HG03457 (cell line): ENCODE measurements at regions not wholly inside any gene's neighbourhood (a gene's known extent, or its start where the extent isn't known, plus 50 kb on each side); places are given as distances from the start of the nearest gene placed in this dataset.
"Not testable (repeated sequence)": the region's sequence is repeated elsewhere in the genome, so short reads cannot be mapped to it uniquely, and the experiment has no call there.

Source experiments
- ATAC-seq: cut with Tn5 transposase; IDR thresholded peaks from one replicate; pipeline ENCODE4 v1.9.1; 2021; ENCODE audit warnings: moderate number of reproducible peaks; ENCODE audit not compliant: unreplicated experiment

DNA sequence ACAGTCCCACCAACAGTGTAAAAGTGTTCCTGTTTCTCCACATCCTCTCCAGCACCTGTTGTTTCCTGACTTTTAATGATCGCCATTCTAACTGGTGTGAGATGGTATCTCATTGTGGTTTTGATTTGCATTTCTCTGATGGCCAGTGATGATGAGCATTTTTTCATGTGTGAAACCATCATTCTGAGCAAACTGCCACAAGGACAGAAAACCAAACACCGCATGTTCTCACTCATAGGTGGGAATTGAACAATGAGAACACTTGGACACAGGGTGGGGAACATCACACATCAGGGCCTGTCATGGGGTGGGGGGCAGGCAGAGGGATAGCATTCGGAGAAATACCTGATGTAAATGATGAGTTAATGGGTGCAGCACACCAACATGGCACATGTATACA lies 240.8 kb downstream of the FAT3 start:
- not testable (repeated sequence) for ATAC-seq

DNA sequence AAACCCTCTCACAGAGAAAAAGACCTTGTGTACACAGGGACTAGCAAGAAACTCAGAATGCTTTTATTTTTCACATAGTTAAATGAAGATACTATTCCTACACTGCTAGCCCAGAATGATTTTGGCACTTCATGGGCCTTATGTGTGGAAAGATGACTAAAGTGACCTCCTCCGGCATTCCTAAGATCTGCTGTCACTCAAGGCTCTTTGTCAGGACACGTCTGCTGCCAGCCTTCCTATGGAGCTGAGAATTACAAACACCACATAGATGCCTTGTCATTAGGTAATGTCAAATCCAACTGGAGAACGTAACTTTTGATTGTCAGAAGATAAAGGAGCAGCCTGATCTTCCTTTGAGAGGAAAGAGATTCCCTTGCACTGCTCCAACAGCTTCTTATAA lies 249.1 kb downstream of the FAT3 start:
- no peak for ATAC-seq

DNA sequence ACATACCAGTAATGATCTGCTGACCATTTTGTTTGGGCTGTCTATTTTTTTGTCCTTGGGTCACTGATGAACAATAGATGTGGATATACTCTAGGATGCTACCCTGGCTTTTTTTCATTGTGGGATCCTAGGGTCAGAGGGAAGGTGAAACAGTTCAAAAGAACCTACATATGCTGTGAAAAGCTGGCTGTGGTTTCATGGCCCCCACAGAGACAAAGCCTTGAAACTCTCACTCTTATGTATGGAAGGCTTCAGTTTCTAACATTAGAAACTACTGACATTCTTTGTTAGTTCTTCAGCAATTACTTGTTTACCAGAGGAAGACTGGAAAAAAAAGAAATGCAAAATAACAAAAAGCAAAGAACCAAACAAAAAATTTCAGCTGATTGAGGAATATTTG lies 250.7 kb downstream of the FAT3 start:
- ATAC-seq = no peak

DNA sequence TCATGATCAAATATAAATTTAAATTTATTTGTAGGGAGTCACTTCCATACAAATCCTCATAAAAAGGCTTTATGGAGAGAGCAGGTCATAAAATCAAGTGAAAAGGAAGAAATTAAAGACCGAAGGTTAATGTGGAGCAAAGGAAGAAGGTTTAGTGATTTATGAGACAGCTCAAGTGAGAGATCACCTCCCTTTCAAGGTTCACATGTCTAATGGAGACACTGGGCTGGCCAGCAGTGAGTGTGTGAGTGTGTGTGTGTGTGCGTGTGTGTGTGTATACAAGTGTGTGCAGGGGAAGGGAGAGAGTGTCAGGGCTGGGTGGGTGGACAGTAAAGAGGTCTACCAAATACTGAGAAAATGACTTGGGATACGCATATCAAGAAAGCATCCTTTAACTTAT lies 251.2 kb downstream of the FAT3 start:
- no peak for ATAC-seq

DNA sequence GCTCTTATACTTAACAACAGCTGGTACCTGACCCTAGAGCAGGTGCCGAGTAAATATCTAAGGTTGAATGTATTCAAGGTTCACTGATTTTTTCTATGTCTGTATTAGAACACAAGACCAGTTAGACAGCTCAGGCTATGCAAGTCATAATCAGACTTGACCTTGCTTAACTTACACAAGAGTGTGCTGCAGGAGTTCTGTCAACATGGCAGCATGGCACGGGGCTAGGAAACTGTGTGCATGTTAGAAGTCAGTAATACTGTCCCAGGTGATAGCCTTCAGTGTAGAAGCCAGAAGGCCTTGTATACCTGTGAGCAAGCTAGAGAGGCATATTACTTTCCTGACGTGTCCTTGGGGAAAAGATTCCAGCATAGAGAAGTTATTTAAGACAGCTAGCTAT lies 253.1 kb downstream of the FAT3 start:
- no peak for ATAC-seq

DNA sequence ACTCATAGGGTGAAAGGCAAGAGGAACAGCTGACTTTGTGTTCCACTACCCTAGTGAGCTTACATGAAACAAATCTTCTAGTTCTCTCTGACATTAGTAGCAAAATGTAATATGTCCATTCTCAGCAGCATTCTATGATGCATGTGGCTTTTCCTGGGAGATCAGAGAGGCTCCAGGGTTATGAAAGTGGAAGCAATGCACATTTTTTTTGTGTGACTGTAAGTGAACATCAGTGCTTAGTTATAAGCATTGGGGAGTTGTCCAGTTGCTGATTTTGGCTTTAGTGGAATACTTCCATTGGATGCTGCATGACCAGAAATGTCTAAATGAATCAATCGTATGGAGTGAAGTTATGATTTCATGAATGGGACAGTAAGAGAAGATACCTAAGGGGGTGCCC lies 255.9 kb downstream of the FAT3 start:
- ATAC-seq = no peak

DNA sequence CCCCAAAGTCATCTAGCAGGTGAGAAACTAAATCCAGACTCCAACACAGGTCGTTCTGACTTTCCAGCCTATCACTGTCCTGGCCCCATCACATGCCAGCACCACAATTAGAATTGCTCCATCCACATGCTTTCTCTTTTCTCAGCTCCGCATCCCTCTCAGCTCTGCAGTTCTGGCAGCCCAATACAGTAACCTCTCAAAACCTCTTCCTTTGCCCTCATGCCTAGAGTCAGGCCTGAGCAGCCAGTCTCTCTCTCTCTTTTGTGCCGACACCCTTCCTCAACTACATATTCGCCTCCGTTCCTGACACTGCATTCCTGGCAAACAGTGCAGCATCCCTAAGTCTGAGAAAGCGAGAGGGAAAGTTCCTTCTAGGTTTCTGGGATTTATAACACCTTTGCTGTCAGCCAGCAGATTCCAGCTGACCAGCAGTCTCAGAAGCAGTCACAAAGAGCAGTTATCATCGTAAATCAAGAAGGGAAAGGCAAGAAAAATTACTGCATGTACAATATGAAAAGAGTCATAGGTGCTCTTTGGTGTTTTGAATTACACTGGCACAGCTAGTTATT lies 258.0 kb downstream of the FAT3 start:
- no peak for ATAC-seq

DNA sequence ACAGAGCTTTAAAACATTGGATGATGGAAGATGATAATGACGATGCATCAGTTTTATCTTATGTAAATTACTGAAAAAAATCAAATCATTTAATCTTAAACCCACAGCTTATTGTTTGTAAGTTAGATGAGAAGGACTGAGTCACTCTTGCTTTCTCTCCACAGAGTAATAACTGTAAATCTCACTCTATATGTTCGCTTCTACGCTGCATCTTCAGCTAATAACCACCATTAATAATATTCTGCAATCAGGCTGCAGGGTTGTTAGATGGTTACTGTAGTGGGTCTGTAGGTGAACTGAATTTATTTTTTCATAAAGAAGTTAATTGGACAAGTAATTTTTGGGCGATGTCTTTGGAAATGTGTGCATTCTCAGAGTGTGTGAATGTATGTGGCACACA lies 260.0 kb downstream of the FAT3 start:
- no peak for ATAC-seq

DNA sequence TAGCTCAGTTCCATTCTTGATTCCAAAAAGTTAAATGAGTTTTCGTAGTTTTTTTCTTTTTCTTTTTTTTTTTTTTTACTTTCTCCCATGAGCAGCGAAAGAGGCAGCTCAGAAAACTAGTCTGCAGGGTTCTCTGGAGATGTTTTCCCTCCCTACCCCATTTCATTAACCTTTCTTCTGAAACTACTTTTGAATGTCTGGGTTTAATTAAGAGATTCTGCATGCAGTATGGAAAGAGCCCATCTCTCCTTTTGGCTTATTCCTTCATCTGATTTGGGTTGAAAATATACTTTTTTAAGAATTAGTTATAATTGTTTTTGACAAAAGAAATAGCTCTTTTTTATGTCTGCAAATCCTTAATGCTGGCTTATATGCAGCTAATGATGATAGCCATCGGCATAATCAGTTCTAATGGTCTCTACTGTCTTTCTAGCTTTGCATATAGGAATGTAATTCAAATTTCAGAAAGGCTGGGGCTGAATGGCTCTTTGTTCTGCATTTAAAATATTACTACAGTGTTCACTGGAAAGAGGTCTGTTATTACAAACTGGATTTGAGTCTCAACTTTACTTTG lies 265.3 kb downstream of the FAT3 start:
- no peak for ATAC-seq

DNA sequence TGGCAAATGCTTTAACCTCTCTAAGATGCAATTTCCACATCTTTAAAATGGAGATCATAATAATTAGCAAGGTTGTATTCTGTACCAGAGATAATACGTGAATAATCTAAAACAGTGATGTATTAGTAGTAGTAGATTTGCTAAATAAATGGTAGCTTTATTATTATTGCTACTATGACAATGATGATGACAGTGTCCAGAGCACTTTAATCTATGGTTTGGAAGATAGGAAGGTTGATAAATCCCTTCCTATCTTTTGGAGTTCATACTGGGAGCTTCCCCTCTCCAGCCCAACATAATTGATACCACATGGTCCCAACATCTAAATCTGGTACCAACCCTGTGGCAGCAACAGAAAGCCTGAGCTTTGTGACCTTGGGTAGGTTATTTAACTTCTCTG lies 267.8 kb downstream of the FAT3 start:
- ATAC-seq = no peak

DNA sequence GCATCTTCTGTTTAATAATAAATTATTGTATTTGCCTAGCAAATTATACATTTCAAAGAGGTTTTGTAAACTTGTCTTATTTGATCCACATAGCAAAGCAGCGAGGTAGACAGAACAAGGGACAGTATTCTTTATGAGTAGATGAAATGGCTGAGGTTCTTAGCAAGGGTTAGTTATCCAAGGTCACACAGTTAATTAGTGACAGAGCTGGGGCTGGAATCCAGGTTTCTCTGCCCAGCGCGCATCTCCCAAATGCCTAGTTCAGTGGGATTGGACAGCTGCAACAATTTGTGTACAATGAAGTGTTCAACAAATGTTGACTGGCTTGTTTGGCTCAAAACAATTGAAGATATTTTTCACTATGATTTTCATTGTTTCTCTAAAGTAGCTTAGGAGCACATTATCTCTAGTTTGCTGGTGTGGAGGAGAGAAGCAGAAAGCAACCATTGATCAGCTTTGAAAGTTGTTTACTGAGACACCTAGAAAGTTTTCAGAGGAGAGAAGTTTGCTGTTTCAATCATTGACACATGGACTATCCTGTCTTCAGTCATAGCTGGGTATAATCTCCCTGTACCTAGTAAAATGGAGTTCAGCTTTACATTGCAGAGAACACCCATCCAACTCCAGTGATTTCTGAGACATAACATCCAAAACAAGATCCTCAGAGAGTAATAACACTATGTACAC lies 270.6 kb downstream of the FAT3 start:
- no peak for ATAC-seq

DNA sequence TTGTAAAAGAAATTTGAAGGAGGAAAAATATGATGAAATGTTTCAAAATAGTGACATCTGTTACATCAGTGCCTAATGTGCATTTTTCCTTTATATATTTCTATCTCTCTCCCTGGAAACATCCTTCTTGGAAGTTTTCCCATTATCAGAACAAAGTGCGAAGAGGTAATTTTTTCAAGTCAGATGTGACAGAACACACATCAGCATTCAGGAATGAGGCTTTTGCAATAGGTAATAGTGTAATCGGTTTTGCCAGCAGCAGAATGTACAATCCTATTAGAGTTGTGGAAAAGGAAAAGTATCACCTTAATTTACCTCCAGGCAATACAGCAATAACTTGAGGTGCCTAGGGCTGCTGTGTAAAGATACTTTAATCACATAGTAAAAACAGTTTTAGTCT lies 275.8 kb downstream of the FAT3 start:
- ATAC-seq = no peak

DNA sequence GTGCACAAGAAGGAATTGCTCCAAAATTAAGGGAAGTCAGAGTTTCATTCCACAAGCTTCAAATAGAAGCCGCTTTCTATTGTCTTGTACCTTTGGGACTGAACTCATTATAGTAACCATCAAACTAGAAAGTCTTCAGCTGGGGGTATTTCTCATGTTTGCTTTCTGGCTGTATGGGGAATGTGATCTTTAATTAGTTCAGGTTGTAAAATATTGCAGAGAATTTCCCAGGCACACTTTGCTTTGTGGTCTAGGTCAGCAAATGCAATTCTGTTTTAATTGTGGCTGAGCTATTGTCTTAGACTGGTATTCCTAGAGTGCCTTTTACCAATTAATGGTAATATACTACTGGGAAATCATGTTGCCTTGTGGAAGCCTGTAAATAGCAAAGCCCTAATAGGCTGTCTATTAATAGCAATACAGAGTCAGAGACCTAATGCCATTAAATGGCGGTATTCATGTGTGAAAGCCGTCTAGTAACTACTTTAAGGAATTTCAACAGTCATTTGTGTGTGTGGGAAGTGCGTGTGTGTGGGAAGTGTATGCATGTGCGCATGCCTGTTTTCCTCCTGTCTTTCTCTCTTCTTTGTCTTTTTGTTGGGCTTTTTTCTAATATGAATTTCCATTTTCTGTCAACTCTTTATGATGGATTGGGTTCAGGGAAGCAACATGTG lies 276.6 kb downstream of the FAT3 start:
- no peak for ATAC-seq

DNA sequence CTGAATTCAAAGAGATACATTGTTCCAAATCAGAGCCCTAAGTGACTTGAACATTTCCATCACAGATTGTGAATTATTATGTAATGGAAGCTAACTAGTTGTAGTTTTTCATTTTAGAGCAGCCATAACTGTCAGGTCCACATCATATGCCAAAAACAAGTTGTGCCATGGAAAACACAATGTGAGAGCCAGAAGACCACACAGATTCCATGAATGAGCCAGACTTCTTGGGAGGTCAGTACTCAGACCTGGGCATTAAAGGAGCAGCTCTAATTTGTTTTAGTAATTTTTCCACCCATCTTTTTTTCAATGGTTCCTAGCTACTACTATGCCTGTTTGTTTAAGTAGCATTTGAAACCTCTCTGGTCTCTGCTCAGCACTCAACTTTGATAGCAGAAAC lies 279.4 kb downstream of the FAT3 start:
- no peak for ATAC-seq

DNA sequence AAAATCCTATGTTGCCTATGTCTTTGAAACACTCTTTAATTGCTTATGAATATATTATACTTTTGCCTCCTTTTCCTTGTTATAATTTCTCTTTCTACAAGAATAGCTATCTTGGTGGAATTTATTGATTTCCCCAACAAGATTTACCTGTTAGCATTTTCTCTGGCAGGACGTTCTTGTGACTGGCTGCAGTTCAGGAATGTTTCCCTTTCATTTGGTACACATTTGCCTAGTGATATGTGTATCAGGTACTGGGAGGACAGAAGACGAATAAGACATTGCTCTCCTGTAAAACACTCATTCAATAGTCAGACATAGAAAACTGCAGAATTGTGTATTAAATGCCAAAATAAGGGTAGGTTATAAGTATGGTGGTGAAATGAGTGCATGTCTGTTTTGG lies 279.9 kb downstream of the FAT3 start:
- ATAC-seq = no peak

DNA sequence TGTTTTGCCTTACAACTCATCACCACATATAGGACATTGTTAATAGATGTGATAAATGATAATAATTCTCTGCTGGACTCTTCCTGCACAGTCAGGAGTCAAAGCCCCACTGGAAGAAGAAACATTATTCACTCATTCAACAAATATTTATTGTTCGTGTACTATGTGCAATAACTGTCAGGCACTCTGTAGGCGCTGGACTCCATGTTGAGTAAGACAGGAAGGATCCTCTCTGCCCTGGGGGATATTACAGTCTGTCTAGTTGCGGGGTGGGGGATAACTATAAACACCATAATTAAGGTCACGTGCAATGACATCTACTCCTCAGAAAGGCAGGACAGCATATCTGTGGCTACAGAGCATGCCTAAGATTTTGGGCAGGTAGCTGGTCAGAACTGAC lies 281.1 kb downstream of the FAT3 start:
- no peak for ATAC-seq

DNA sequence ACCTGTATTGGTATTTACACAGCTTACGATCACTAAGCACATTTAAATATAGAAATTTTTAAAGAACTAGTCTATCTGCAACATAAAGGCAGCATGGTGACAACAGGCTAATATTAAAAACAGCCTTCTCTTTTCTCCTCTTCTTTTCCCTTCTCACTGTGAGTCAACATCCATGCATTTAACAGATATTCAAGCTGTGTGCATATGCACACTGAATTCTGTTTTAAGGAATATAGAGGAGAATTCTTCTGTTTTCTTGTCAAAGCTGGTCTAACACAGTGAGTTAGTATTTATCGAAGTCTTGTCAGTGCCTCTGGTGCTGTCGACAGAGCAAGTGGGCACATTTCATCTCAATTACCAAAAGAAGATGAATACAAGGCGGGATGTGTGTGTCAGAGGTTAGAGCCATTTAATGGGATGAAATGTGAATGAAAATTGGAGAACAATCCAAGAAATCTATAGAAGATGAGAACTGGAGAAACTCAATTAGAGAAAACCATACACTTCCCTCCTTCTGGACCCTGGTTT lies 282.3 kb downstream of the FAT3 start:
- ATAC-seq = no peak

DNA sequence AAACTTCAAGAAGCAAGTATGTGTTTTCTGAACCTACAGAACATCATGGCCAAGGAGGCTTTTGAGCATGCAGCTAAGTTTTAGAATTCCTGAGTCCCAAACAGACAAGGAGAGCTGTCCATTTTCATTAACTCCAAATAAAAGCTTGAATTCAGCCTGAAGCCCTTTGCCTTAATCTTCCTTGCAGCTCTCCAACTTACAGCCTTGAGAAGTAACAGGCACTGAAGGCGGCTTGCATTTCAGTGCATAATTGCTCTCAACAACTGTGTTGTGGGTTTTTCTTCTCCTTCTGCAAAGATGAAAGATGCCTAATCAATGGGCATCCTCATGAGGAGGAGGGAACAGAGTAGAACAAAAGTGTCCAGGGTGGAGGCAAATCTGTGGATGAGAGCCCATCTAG lies 286.0 kb downstream of the FAT3 start:
- ATAC-seq = no peak

DNA sequence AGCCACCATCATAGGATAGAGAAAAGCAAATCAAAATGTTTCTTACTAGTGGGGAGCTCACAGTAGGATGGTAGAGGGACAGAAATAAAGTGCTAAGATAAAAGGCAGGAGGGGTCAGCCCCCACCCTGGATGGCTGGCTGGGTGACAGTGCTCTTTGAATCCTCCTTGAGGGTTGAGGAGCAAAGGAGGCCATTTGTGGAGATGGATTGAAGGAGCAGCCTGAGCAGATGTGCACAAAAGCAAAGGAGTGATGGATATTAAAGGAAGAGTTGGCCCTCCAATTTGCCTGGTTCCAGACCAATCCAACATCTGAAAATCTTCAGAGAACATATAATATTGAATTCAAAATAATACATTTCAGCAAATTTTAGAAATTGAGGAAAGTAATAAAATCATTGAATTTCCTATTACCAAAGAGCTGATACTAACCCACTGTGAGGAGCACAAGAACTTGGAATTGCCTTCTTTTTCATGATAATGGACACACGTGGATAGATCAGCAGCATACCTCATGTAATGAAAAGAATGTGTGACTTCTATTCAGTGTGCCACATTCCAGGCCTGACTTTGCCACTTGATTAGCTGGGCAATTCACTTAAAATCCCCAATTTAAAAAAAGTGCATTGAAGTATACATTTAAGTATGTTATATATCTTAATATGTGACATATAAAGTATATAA lies 287.0 kb downstream of the FAT3 start:
- no peak for ATAC-seq

DNA sequence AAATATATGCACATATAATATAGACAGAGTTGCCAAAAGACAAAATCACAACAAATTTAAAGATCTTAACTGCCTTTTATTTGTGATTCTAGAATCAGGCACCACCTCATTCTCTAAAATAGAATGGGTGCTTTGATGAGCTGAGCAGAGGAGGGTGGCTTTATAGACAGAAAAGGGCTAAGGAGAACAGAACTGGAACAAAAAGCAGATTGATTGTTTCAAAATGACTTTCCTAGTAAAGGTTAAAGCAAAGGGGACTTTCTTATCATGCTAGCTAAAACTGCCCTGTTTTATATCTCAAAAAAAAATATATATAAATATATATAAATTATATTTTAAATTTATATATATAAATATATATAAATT lies 287.6 kb downstream of the FAT3 start:
- no peak for ATAC-seq

DNA sequence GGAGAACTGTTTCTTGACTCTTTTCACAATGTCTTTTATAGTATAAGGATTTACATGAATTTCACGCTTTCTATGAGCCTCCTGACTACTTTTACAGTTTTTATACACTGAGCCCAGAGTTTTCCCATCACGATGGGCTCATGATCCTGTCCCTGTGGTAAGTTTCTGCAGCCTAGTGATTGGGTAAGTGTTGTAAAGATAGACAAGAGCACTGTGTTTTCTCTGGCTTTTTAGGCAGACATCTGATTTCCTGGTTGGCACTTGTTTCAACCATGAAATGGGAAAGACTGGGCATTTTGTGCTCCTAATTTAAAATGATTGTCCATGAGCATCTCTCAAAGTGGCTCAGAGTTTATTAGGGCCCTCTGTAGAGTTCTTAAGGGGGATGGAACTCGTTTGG lies 299.0 kb downstream of the FAT3 start:
- no peak for ATAC-seq

DNA sequence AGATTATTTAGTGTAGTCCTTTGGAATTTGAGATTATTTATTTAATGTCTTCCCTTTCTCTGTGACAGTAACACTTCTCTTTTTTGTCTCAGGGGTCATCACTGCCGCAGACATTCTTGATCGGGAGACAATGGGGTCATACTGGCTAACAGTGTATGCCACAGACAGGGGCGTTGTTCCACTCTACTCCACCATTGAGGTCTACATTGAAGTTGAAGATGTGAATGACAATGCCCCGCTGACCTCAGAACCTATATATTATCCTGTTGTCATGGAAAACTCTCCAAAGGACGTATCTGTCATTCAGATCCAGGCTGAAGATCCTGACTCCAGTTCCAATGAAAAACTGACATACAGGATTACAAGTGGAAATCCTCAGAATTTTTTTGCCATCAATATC lies 299.9 kb downstream of the FAT3 start:
- ATAC-seq = no peak
